ENCODE measurements at regions not wholly inside any gene's neighbourhood (a gene's known extent, or its start where the extent isn't known, plus 50 kb on each side); places are given as distances from the start of the nearest gene placed in this dataset.

GRCh38 chr20:39452583-39453340, 490.6 kb downstream of the DHX35 start:
- H3K9me3 ChIP-seq = no peaks in the 10 kb centered on the region
- H3K36me3 ChIP-seq (ENCODE audit: low read depth) = no peaks in the 10 kb centered on the region
- no peak for ATAC-seq
- DNase-seq = no peak
- intact Hi-C loops (cut with DNase I, micrococcal nuclease) = no loop called here
- no peak for TF ChIP-seq CTCF (IDR thresholded peaks at IDR 0.05)
- no peak overlapping the region for H3K4me3 ChIP-seq
- no peaks in the 10 kb centered on the region for H3K4me1 ChIP-seq (ENCODE audit: low read depth)

GRCh38 chr20:39451386-39451785, 489.2 kb downstream of the DHX35 start:
- H3K36me3 ChIP-seq (ENCODE audit: low read depth) = no peaks in the 10 kb centered on the region
- DNase-seq (no peak), ATAC-seq (no peak)
- no peak for TF ChIP-seq CTCF (IDR thresholded peaks at IDR 0.05)
- H3K9me3 ChIP-seq = no peaks in the 10 kb centered on the region
- no peak overlapping the region for H3K4me3 ChIP-seq
- no peaks in the 10 kb centered on the region for H3K4me1 ChIP-seq (ENCODE audit: low read depth)
- intact Hi-C loops (cut with DNase I, micrococcal nuclease) = no loop called here

- ATAC-seq (no peak), DNase-seq (no peak)
- intact Hi-C loops (cut with DNase I, micrococcal nuclease) = no loop called here
- Histone ChIP-seq H3K4me1 (ENCODE audit: low read depth) (no peaks in the 10 kb centered on the region), H3K9me3 (no peaks in the 10 kb centered on the region), H3K4me3 (no peak overlapping the region), H3K36me3 (ENCODE audit: low read depth) (no peaks in the 10 kb centered on the region)
- no peak for TF ChIP-seq CTCF (IDR thresholded peaks at IDR 0.05)
Measured at GRCh38 chr20:39446397-39446796, 484.3 kb downstream of the DHX35 start.

- intact Hi-C loops (cut with DNase I, micrococcal nuclease) = no loop called here
- Histone ChIP-seq H3K9me3 (no peaks in the 10 kb centered on the region), H3K4me3 (no peak overlapping the region), H3K36me3 (ENCODE audit: low read depth) (no peaks in the 10 kb centered on the region), H3K4me1 (ENCODE audit: low read depth) (no peaks in the 10 kb centered on the region)
- DNase-seq = no peak
- TF ChIP-seq CTCF (IDR thresholded peaks at IDR 0.05) = no peak
- no peak for ATAC-seq
Measured at GRCh38 chr20:39445095-39445494, 483.0 kb downstream of the DHX35 start.

DNA sequence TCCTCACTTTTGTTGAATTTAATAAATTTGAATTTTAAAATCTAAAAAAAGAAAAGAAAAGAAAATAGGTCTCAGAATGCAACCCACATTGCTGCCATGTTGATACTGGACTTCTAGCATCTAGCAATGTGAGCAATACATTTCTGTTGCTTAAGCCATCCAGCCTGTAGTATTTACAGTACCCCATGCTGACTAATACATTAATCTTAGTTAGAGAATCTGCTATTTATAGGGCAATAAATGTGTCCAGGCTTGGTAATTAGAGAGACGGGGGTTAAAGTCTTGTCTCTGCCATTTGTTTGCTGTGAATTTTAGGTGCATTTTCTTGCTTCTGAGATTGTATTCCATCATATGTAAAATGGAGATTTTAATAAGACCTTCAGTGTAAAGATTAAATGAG, 471.3 kb downstream of the DHX35 start:
- DNase-seq = no peak
- intact Hi-C loops (cut with DNase I, micrococcal nuclease) = no loop called here

More for the DNA sequence above, 471.3 kb downstream of the DHX35 start:
- no peak overlapping the region for H3K4me3 ChIP-seq
- TF ChIP-seq CTCF (IDR thresholded peaks at IDR 0.05) = no peak
- peaks cover 3% of the 10 kb centered on the region for H3K9me3 ChIP-seq
- no peaks in the 10 kb centered on the region for H3K36me3 ChIP-seq (ENCODE audit: low read depth)
- no peaks in the 10 kb centered on the region for H3K4me1 ChIP-seq (ENCODE audit: low read depth)
- ATAC-seq = no peak
